ENCODE measurements at regions not wholly inside any gene's neighbourhood (a gene's known extent, or its start where the extent isn't known, plus 50 kb on each side); places are given as distances from the start of the nearest gene placed in this dataset.

DNA sequence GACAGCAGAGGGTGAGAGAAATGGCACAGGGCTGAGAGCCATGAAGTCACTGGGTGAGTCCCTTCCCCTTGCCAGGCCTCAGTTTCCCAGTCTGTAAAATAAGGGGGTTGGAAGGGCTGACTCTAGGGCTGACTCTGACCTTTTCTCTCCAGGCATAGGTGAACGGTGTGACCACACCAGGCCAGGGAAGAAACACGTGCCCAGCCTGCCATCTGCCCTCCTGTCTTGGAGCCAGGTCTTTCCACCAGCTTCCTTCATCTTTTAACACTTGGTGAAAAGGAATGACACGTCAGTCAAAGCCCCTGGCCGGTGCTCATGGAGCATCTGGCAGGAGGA, 74.4 kb downstream of the CPN2 start:
- TF ChIP-seq CTCF (IDR thresholded peaks at IDR 0.05) = no peak
- no peak for TF ChIP-seq POLR2A (IDR thresholded peaks at IDR 0.05)
